ENCODE measurements at regions not wholly inside any gene's neighbourhood (a gene's known extent, or its start where the extent isn't known, plus 50 kb on each side); places are given as distances from the start of the nearest gene placed in this dataset.

DNA sequence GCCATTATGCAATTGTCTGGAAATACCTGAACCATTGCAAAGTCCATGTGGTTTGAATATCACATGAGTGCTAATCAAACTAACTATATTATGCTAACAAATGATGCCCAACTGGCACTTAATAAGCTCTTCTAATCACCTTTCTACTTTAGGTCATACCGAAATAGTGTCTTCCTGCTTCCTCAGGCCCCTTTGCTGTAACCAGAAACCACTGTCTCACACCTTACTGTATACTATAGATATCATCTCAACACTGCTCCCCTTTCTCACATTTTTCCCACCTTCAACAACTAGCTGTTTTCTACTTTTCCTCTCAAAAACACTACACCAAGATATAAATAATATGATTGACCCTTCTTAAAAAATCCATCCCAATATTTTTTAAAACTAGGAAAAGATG lies 633.9 kb downstream of the BCL11A start (continued):
- TF ChIP-seq HMGXB4 (CRISPR knock-in tag; IDR thresholded peaks at IDR 0.05; ENCODE audit: borderline replicate concordance) = no peak
- TF ChIP-seq, protein P1, sequence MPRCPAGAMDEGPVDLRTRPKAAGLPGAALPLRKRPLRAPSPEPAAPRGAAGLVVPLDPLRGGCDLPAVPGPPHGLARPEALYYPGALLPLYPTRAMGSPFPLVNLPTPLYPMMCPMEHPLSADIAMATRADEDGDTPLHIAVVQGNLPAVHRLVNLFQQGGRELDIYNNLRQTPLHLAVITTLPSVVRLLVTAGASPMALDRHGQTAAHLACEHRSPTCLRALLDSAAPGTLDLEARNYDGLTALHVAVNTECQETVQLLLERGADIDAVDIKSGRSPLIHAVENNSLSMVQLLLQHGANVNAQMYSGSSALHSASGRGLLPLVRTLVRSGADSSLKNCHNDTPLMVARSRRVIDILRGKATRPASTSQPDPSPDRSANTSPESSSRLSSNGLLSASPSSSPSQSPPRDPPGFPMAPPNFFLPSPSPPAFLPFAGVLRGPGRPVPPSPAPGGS (IDR thresholded peaks at IDR 0.05) = no peak

DNA sequence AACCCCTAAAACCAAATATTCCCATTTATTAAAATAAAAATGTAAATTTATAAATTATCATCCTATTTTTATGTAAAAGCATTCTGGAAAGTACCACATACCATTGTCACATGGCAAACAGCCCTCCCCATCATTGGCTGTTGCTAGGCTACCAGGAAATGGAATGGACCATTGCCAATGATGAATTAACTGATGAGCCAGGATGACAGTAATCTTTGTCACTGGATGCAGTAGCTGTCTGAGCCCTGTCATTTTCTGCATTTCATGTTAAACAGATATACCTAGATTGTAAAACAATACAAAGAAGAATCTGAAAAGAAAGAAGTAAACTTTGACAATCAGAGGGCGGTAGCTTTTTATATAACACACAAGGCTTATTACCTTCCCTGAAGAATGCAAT lies 641.4 kb downstream of the BCL11A start:
- POLR2A ChIA-PET = no interaction called here
- DNase-seq (ENCODE audit: low read depth in 1 of 2, low spot score in 1 of 2) (no peak), FAIRE-seq (no peak), ATAC-seq (no peak)
- no peak for TF ChIP-seq MYC (IDR thresholded peaks at IDR 0.05; ENCODE audit: borderline replicate concordance, low read length)
- no peak for TF ChIP-seq EP300 (IDR thresholded peaks at IDR 0.05)
- no peak for TF ChIP-seq FOXS1 (CRISPR knock-in tag; IDR thresholded peaks at IDR 0.05)
- no peak for TF ChIP-seq FOSL2 (IDR thresholded peaks at IDR 0.05)
- TF ChIP-seq FOSL2 (CRISPR knock-in tag; IDR thresholded peaks at IDR 0.05) = no peak
- no peak for TF ChIP-seq USF2 (IDR thresholded peaks at IDR 0.05)
- no peak for TF ChIP-seq JUNB (IDR thresholded peaks at IDR 0.05)
- TF ChIP-seq RAD21 (conservative IDR thresholded peaks at IDR 0.05 in 1 of 2, IDR thresholded peaks at IDR 0.05 in 1 of 2) = no peak
- TF ChIP-seq RNF2 (IDR thresholded peaks at IDR 0.05; ENCODE audit: borderline replicate concordance, low read depth) = no peak
- no peak for TF ChIP-seq HMGXB4 (CRISPR knock-in tag; IDR thresholded peaks at IDR 0.05; ENCODE audit: borderline replicate concordance)
- TF ChIP-seq E2F6 (IDR thresholded peaks at IDR 0.05; ENCODE audit: borderline replicate concordance, low read depth) = no peak
- no peak for TF ChIP-seq KDM5A (IDR thresholded peaks at IDR 0.05)
- TF ChIP-seq HES2 (IDR thresholded peaks at IDR 0.05) = no peak
- no peak for TF ChIP-seq NFE2L2 (conservative IDR thresholded peaks at IDR 0.05; ENCODE audit: low read length)
- TF ChIP-seq ZNF302 (CRISPR knock-in tag; IDR thresholded peaks at IDR 0.05) = no peak
- no peak for TF ChIP-seq ZSCAN20 (CRISPR knock-in tag; IDR thresholded peaks at IDR 0.05)
- TF ChIP-seq NPAS2 (CRISPR knock-in tag; IDR thresholded peaks at IDR 0.05; ENCODE audit: borderline replicate concordance) = no peak
- TF ChIP-seq MAZ (IDR thresholded peaks at IDR 0.05; ENCODE audit: borderline replicate concordance, low read depth, low read length) = no peak
- TF ChIP-seq, protein P1 (IDR thresholded peaks at IDR 0.05) = no peak
- TF ChIP-seq ZC3H11A (IDR thresholded peaks at IDR 0.05) = no peak
- TF ChIP-seq HDAC2 (IDR thresholded peaks at IDR 0.05) = no peak
- no peaks in the 10 kb centered on the region for H3K4me1 ChIP-seq
- no peaks in the 10 kb centered on the region for H3K9me3 ChIP-seq
- no peak overlapping the region for H3K27ac ChIP-seq
- no peak overlapping the region for H3K4me3 ChIP-seq
- no peak overlapping the region for H3K4me2 ChIP-seq
- WGBS (ENCODE audit: missing lambda C conversion rate) = 7% methylated on average over 1 of the region's 1 CpG
- CTCF ChIA-PET = no interaction called here

Data from A549 (cell line).